HG03432 (cell line): ENCODE measurements at regions not wholly inside any gene's neighbourhood (a gene's known extent, or its start where the extent isn't known, plus 50 kb on each side); places are given as distances from the start of the nearest gene placed in this dataset.

Experiments used
- ATAC-seq: cut with Tn5 transposase; IDR thresholded peaks from one replicate; pipeline ENCODE4 v1.9.1; 2021; ENCODE audit warnings: mild to moderate bottlenecking, moderate library complexity; ENCODE audit not compliant: unreplicated experiment

DNA sequence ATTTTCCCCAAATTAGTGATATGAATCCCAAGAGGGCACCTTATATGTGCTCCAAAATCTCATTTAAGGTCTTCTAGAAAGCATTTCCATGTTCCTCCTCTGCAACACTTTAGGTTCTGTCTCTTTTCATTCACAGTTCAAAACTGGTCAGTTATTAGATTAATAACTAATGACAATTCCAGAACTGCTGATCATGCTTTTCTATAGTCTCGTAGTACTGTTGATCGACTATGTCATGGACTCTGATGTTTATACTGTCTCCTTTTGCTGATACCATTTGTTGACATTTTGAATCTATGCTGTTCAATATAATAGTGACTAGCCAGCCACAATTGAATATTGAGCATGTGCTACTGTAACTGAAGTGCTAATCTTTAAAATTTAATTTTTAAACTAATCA is 728.3 kb downstream of the LRFN5 start:
- ATAC-seq: no peak

DNA sequence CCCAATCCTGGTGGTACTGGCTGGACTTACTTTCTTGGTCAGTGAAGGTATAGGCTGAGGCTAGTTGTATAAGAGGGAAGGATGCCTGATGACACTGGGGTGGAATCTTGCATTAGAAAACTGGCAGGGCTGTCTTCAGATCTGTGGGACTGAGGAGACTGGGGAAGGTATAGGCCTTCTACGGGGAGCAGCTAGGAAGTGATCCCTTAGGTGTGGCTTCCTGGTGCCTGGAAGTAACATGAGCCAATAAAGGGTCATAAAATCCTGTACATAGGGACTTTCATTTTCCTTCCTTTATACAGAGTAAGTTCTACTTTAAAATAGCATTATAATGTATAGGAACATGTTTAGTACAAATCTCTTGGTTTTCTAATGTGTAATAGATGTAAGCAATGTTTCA is 716.8 kb downstream of the LRFN5 start:
- ATAC-seq: no peak

DNA sequence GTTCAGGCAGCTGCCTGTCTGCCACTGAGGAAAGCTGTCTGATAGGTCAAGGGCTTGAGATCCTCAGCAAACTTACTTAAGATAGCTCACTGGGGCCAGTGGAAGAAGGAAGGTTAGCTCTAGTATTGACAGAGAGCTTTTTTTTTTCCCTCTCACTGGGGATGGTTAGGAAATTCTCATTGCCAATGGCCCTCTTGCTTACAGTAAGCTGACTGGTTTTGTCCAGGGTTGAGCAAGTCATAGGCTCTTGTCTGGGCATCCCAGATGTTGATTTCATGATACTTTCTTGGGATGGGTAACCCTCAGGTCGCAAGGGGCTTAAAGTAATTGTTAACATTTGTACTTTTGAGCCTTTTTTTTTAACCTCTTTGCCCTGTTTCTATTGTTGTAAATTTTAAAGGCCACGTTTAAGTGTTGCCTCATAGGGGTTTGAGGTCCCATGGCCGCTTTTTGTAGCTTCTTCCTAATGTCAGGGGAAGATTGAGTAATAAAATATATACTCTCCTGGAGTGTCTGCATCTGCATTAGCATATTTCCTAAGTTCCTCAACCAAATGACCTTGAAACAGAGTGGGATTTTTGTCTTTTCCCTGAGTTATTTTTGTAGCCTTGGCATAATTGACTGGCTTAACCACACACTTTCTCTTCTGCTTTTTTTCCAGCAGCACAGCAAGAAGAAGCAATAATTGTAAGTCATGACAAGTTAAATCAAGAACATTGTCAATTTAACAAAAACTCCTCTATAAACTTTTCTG is 716.0 kb downstream of the LRFN5 start:
- ATAC-seq: no peak

DNA sequence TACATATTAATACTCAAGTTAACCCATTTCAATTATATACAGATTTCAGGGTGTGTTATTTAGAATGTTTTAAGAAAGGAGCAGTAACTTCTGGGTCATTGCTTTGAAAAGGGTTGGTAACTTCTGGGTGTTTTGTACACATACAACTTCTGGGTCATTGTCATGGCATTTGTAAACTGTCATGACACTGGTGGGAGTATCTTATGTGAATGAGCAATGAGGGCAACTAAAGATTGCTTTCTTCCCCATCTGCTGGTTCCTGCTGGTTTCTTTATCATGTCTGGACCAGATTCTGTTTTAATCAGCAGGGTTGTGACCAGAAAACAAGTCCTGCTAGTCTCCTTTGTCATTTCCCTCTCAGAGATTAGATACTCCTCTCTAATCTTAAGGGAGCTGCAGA is 713.3 kb downstream of the LRFN5 start:
- ATAC-seq: no peak

DNA sequence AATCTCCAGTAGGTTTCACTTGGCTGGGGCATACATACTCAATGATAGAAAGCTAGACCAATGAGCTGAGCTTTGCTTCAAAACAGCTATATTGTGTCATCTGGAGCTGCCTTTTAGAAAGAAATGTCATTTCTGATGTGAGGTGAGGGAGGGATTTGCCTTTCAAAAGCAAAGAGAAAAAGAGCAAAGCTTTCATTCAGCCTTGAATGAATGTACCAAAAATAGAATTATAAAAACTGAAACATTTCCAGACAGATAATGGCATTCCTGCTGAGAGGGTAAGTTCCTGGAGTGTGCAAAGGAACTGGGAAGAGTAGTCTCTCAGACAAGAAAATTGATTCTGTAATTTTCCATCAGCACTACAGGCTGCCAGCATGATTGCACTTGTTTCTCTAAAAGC is 710.0 kb downstream of the LRFN5 start:
- ATAC-seq: no peak

DNA sequence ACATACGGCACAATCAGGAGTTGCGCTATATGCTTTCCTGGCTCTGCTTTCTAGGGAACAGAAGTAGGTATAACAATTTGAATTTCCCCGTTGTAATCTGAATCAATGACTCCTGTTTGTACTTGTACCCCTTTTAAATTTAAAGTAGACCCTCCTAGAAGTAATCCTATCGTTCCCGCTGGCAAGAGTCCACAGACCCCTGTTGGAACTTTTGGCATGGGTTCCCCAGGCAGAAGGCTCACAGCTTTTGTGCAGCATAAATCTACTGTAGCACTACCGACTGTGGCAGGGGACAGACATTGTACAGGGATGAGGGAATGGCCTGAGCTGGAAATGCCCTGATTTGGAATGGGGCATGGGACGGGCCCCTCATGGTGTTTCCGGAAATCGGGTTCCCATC is 705.2 kb downstream of the LRFN5 start:
- ATAC-seq: no peak

DNA sequence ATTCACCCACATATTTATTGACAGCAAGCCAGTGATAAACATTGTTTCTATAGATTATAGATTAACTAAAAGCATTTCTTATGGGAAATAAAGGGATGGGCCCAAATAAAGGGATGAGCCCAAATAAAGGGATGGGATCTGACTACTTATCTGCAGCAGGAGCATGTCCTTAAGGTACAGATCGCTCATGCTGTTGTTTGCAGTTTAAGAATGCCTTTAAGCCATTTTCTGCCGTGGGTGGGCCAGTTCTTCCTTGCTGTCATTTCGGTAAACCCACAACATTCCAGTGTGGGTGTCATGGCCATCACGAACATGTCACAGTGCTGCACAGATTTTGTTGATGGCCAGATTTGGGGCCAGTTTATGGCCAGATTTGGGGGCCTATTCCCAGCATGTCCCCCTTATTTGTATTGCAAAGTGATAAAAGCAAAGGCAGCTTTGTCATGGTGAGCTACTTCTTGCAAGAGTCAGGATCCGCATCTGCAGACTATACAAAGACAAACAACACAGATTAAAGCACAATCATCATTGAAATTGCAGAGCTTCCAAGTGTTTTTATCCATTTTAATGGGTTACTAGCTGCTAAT is 700.7 kb downstream of the LRFN5 start:
- ATAC-seq: no peak

DNA sequence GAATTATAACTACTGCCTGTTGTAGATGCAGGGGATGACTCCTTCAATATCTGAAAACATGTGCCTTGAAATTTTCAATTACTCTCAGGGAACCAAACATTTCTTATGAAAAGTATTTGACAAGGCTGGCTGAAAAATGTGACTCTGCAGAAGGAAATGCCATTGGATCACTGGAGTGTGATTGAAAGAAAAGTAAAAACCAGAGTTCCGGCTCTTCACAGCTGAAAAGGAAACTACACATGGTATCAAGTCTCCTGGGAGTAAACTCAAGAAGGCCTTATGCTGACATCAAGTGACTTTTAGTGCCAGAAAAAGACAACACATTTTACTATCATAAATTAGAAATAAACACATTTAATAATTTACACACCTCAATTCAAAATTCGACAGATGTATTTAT is 693.0 kb downstream of the LRFN5 start:
- peak; percentile 66 for ATAC-seq

DNA sequence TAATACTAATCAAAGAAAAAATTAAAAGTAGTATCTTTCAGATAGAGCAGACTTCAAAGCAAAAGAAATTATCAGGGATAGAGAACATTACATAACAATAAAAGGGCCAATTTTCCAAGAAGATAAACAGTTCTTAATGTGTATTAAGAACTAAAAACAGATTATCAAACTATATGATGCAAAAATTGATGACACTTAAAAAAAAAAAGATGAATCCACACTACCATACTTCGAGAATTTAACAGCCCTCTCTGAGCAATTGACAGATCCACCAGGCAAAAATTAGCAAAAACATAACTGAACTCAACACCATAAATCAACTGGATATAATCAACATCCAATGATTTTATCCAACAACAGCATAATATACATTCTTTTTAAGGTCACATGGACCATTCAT is 686.5 kb downstream of the LRFN5 start:
- no peak for ATAC-seq

DNA sequence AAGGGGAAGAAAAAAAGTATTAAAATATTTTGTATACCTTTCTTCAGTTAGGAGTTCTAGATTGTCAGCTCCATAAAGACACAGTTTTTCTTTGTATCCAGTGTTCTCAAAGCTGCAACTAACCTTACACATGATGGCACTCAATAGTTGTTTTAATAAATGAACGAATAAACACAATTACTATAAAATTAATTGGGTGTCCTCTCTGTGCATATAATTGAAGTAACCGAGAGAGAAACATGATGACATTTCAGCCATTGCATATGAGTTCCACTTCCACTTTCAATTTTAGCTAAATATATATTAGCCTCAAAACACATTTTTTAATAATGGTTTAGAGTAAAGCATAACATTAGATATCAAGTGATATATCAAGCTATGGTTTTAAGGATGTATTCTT is 671.2 kb downstream of the LRFN5 start:
- ATAC-seq: peak; percentile 52

DNA sequence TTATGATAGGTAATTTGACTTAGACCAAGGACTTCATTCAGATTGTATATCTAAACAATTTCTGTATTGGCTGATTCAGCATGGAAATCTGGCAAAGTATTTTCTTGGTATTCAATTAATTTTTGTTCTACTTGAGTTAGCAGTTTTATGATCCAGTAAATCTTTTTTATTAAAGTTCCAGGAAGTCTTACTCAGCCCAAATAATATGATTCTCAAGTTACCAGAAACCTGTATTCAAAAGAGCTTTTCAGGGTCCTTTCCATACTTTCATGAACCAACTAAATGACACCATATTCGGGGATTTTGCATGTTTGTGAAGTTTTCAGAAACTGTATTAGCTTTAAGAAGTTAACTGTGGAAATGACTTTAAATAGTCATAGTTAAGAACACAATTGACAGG is 662.6 kb downstream of the LRFN5 start:
- no peak for ATAC-seq

DNA sequence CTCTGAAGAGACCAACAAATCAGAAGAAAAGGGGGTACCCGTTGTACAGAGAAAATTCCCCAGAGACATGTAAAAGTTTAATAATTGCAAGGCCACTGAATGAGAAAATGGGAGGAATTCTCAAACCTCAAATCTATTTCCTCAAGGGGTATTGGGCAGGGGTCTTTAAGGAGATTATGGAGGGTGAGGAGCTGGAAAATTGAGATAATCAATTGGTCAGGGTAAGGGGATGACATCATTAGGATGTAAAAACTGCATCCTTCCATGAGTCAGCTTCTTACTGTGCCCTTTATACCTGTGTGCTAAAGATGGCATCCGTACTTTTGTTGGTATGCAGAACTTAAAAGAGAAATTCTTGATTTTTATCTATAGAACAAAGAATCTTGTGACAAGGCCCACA is 641.5 kb downstream of the LRFN5 start:
- ATAC-seq: no peak

DNA sequence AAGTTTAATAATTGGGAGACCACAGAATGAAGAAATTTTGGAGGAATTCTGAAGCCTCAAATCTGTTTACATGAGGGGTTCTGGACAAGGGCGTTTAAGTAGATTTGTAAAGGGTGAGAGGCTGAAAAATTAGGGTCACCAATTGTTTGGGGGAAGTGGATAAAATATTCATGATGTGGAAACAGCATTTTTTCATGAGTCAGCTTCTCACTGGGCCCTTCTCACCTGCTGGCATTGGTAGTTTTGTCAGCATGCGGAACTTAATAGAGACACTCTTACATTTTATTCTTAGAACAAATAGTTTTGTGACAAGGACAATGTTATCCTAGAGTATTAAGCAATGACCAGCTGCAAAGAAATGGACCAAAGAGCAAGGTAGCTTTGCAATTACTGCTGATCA is 634.4 kb downstream of the LRFN5 start:
- no peak for ATAC-seq

DNA sequence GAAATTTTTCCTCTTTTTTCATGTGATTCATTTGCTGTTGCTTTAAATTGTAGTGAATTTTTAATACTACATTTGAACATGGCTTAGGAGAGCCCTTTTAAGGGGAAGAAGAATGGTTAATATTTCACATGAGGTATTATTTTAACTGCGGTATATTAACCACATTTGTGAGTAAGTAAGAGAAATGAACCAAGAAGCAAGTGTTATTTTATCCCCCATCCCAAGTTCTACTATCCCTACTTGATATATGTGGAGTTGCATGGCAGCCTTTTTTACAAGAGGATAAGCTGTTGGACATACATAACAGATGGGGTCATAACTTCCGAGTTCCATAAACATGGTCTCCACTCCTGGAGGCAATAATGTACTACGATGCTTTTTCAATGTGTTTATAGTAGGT is 623.3 kb downstream of the LRFN5 start:
- no peak for ATAC-seq

DNA sequence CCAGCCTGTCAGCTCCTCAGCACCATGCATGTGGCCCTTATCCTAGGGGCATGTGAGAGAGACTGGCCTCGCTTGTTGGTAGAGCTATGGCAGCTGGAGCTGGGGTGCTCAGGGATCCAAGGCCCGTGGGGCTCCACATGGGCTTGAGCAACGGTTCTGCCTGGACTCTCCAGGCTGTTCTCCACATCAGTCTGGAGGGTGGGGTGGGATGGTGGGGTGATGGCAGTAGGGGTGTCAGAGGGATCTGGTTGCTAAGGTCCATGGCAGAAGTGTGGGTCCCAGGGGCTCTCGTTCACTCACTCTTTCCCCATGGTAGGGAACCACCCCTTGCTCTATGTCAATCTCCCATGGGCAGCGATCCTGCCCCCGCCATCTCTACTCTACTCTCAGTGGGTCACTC is 622.6 kb downstream of the LRFN5 start:
- ATAC-seq: no peak

DNA sequence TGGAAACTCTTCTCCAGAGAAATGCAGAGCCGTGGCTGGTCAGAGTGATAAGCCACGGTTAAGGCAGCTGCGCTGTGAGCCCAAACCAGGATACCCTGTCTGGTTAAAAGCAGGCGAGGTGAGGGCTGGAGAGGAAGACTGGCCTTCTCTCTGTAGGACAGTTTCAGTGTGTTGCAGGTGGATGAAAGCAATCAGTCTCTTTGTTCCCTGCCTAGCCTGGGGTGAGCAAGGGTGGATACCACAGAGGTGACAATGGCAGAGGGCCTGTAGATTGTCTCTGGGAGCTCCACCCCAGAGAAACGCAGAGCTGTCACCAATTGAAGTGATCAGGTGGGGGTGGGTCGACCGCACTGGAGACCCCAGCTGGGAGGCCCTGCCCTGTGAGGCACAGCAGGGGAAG is 621.9 kb downstream of the LRFN5 start:
- ATAC-seq: no peak

DNA sequence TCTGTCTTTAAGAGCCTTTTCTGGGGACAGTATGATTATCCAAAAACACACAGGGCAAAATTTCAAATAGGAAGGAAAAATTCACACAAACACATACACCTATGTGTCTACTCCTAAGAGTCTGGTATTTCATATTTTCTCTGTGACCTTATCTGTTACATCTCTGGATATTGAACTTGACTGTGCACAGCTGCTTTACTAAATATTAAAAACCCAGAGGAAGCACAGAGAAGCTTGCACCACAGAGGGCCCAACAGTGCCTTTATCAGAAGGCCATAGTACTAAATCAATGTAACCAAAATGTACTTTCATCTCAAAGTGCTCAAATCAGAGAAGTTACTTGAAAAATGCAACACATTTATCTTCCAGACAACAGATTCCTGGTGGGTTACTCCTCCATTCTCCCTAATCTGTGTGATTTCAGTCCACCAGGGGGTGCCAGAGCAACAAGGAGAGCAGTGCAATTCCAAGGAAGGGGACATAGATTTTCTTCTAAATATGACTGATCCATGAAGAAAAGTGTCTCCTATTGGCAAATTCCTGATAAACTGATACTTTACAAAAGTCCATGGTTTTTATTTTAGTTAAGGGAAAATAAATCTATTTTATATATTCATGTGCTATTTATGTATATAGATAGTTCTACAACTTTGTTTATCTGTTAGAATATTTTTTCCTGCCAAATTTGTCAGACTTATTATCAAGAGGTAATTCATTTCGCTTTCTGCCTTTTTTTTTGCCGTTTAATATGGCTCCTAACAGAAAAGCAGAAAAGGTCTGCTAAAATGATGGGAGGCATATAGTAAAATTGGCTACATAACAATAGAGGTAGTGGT is 617.6 kb downstream of the LRFN5 start:
- ATAC-seq: no peak

DNA sequence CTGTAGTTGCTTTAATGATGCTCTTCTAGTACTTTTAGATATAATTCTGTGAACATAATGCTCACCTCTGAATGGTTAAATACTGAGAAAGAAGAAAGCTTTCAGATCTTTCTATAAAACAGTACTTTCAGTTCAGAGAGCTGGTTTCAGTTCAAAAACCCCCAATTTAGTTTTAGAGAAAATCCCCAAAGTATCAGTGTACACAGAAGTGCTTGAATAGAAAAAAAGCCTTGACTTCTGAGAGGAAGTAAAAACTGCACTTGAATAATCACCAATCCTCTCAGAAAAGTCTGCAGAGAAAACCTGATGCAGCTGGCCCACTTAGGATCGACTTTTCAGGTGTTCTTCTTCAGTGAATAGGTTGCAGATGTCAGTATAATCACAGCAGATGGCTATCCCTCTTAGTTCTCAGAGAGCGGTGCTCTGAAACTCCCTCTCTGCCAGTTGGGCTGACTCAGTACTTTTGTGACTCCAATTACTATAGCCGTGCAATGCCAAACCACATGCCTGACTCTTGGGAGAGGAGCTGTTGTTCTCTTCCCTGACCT is 616.3 kb downstream of the LRFN5 start:
- peak; percentile 93 for ATAC-seq

DNA sequence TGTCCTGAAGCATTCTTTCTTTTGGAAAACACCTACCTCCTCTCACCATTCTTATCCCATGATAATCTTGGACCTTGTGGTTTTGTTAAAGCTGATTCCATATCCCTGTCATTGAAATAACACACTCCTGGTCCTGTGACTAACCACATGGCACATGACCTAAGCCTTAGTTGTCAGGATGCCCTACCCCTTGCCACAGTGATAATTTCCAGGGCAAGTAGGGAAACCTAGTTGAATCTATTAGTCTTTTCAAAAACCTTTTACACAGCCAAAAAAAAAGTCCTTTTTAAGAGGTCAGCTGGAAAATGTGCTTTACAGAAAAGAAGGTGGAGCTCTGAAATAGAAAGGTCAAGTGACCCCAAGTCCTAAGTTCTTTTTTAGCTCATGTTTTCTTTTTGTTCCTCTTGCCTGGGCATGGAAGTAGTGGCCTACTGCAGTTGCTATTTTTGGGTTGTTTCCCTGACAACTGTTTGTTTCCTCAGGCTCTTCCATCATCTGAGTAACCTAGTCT is 608.4 kb downstream of the LRFN5 start:
- no peak for ATAC-seq

DNA sequence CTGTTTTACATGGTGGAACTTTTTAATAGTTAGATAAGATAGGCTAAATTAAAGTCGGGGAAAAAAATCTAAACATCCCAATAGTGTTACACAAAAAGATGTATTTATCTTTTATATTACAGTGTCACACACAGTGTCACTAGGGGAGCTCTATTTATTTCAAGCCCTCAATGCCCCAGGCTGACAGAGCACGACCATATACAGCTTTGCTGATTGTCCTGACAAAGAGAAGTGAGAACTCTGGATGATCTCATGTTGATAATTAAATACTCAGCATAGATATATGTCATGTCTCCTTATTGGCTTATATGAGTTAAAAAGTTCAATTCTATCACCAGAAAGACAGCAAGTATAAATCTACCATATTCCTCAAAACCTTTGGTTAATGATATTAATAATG is 594.3 kb downstream of the LRFN5 start:
- ATAC-seq: no peak

DNA sequence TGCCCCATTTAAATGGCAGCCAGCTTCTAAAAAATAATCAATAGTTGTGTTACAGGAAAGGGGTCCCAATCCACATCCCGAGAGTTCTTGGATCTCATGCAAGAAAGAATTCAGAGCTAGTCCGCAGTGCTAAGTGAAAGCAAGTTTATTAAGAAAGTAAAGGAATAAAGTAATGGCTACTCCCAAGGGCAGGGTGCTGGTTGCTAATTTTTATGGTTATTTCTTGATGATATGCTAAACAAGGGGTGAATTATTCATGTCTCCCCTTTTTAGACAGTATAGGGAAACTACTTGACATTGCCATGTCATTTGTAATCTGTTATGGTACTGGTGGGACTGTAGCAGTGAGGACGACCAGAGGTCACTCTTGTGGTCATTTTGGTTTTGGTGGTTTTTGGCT is 591.3 kb downstream of the LRFN5 start:
- no peak for ATAC-seq
